NCI-H748 treated with DMSO at 0.1 percent for 48 hours (cell line): ENCODE measurements at regions not wholly inside any gene's neighbourhood (a gene's known extent, or its start where the extent isn't known, plus 50 kb on each side); places are given as distances from the start of the nearest gene placed in this dataset.
"Not testable (repeated sequence)": the region's sequence is repeated elsewhere in the genome, so short reads cannot be mapped to it uniquely, and the experiment has no call there.

ENCODE experiments used
- DNase-seq: peaks from one replicate; lab custom pipeline; 2025; lab: John Stamatoyannopoulos, UW

DNA sequence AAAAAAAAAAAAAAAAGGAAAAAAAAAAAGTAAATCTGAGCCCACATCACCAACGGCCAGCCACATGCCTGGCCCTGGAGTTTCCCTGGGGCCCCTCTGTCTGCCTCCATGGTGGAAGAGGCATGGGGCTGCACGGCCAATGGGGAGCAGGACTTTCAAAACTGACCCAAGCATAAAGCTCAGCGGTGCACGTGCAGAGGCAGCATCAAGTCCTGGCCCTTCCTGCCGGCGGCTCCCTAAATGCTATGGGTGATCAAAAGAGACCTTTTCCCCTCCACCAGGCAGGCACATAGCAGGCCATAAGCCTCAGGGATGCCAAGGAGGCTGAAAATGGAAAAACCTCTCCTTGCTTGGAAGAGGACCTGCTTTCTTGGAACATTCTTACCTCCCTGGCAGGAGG lies 94.3 kb downstream of the OAT start:
- DNase-seq, result no peak

DNA sequence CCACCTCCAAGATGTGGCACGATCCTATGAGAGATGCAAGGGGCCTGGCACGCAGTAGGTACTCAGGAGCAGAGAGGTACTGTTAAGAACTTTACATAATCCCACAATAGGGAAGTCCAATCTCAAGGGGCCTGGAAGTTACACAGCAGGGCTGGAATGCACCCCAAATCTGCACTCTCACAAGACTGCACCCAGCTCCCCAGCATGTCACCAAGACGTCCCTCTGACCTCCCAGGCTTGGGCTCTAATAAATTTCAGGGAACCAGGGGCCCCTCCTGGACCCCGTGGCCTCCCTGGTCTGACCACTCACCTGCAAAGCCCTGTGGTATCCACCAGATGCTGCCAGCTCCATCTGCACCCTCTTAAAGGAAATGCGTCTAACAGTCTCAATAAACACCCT lies 94.9 kb downstream of the OAT start:
- DNase-seq, result no peak

DNA sequence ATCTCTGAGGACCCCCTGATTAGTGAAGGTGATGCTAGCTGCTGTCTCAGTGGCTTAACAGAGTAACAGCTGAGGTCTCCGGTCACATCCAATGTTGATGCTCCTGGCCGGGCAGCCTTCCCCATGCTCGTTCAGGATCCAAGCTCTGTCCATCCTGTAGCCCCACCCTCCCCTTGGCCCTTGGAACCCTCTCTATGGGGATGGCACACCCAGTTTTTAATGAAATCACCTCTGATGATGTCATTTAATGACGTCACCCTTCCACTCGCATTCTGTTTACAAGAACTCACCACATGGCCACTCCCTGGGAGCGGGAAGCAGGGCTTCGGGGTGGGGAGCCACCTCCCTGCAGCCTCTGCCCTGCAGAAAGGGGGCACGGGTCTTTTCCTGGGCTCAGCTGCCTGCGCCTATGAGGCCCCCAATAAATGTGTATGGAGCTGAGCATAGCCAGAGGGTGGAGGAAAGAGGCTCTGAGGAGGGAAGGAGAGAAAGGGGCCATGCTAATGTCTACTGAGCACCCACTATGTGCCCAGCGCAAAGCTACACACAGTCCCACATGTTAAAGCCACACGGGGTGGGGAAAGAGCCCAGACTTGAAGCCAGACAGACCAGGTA lies 95.5 kb downstream of the OAT start:
- DNase-seq, result no peak

DNA sequence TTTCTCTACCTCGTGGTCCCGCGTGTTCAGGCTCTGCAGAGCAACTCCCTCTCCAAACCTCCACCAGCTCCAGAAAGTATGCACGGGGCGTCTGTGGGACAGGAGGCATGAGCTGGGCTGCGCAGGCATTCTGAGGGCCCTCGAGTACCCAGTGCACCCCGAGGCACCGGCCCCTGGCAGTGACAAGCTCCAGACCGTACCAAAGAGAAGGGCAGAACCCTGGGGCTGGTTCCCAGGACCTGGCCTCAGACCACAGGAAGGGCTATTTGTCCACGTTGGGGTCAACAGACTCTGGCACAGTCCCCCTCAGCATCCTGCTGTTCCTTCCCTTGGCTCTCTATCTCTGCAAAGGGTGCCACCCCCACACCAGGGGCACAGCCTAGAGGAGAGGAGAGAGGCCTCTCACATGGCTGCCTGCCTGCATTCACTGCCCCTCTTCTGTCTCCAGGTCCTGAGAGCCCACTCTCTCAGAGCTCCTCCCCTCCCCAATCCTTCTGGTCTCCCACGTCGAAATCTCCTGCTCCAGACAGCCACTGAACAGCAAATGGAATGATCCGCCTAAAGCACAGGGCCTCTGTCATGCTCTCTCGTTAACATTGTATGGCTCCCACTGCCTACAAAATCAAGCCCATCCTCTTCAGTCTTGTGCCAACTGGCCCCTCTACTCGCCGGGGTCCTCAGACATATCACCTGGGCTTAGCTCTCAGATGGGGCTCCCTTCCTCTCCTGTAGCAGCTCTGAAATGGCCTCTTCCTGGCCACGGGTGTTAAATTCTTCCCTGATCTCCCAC lies 96.3 kb downstream of the OAT start:
- DNase-seq, result no peak

DNA sequence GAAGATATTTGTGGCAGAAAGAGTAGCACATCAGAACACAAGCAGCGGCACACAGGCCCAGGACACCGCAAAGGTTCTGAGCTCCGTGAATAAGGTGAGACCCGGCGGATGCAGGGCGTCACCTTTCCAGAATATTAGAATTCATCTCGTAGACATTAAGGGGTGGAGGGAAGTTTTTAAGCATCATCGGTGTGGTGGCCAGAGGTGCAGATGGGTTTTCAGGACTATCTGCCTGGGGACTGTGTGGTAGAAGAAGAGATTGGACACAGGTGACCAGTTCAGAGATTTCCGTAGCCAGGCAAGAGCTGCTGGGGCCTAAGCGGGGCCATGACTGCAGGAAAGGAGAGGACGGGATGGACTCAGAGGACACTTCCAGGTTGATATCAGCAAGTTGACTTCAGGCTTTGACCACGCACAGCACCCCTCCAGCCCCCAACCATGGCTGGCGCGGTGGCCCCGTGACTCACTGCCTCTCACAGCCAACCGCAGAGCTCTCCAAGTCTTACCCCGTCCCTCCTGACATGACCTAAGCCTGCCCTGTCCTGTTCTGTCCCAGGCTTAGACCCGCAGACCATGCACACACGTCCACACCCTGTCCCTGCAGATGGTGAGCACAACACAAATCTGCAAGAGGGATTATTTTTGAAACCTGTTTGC lies 97.2 kb downstream of the OAT start:
- no peak for DNase-seq

DNA sequence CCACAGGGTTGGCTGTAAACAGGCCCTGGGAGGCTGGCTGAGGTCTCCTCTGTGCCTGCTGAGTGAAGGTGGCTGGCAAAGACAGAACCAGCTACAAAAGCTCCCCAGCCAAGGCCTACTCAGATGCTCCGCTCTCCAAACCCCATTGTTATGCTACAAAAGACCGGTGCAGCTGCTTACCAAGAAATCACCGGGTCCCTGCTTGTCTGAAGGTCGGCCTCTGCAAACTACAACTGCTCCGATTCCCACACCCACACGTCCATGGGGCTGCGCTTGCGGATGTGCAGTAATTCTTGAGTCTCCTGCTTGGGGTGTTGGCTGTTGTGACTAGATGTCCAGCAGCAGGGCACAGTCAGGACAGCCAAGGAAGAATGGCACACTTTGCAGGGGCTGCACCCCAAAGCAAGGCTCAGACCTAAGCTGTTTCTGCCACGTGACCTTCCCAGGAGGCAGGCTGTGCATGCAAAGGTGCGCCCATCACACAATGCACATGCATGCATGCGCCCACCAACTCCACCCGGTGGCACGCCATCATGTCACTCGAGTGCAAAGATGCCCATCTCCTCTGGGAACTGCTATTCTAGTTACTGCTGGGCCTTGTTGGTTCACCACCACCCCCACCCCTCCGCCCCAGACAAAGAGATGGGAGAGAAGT lies 97.8 kb downstream of the OAT start:
- DNase-seq, result no peak

DNA sequence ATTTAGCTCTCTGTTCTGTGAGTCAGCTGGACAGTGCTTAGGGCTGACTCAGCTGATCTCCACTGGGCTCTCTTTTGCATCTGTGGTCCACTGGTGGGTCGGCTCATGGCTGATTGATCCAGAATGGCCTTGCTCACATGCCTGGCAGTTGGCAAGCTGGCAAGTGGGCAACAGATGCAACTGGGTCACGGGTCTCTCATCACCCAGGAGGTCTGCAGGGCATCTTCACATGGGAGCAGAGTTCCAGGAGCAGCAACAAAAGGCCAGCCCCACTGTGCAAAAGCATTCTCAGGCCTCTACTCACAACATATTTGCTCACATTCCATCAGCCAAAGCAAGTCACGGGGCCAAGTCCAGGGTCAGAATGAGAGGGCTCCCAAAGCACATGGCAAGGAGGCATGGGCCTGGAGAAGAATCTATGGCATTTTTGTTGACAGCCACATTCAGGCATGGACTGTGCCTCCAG lies 98.8 kb downstream of the OAT start:
- DNase-seq, result no peak

DNA sequence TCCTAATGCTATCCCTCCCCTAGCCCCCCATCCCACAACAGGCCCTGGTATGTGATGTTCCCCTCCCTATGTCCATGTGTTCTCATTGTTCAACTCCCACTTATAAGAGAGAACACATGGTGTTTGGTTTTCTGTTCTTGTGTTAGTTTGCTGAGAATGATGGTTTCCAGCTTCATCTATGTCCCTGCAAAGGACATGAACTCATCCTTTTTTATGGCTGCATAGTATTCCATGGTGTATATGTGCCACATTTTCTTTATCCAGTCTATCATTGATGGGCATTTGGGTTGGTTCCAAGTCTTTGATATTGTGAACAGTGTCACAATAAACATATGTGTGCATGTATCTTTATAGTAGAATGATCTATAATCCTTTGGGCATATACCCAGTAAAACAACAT lies 99.2 kb downstream of the OAT start:
- not testable (repeated sequence) for DNase-seq

DNA sequence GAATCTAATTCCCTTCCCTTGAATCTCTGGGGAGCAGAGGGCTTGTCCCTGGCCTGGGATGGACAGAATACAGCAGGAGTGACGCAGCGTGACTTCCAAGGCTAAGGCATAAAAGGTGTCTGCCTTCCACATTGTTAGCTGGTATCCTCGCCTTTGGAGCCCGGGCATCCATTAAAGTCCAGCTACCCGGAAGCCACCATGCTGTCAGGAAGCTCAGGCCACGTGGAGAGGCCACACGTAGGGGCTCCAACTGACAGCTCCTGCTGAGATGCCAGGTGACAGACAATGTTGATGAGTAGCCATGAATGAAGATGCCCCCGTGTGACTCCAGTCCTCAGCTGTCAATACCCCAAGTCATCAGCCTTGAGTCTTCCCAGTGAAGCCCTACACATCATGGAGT lies 99.9 kb downstream of the OAT start:
- DNase-seq, result no peak

DNA sequence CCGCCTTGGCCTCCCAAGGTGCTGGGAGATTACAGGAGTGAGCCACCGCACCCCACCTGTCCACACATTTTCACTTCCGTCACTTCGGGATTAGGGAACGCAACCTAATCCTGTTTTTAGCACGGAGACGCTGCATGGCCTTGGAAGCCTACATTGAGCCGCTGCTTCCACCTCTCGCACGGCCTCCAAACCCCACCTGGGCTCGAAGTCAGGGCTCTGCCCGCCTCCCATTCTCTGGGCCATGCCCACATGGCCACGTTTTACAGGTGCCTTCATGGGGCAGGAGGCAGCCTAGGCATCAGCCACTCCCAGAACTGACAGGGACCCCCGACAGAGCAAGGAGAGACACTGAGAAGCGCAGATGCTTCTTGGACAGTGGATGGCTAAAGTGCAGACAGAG lies 100.6 kb downstream of the OAT start:
- DNase-seq, result no peak

DNA sequence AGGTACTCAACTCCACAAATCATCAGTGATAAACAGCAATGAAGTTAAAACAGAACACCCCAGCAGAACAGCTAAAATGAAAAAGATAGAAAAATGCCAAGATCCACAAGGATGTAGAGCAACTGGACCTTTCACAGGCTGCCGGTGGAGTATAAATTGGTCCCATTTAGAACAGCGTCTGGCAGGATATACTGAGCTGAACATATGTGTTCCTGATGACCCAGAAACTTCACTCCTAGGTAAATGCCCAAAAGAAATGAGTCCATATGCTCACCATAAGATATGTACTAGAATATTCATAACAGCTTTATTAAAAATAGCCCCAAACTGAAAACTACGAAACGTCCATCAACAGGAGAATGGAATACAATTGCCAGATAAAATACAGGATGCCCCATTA lies 102.4 kb downstream of the OAT start:
- DNase-seq, result no peak

DNA sequence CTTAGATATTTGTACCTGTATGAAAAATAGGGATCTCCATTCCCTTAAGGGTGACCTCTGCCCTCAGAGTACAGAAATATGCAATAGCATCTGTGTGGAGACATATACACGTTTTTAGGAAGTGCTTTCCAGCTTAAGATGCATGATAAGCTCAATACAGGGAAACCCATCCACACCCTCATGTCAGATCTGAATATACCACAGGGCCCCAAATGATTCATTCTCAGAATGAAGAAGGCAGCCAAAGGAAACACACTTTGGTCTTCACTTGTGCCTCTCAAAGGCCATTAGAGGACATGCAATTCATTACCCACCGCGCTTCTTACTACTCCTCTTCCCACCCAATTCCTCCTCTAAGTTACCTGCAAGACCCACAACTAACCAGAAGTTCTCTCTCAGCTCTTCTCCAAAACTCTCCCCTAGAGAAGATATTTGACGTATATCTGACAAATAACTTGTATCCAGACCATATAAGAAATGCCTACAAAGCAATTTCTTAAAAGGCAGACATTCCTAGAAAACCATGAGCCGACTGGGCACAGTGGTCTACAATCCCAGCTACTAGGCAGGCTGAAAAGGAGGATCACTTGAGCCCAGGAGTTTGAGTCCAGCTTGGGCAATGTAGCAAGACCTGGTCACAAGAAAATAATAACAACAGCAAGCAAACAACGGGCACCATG lies 103.0 kb downstream of the OAT start:
- no peak for DNase-seq

DNA sequence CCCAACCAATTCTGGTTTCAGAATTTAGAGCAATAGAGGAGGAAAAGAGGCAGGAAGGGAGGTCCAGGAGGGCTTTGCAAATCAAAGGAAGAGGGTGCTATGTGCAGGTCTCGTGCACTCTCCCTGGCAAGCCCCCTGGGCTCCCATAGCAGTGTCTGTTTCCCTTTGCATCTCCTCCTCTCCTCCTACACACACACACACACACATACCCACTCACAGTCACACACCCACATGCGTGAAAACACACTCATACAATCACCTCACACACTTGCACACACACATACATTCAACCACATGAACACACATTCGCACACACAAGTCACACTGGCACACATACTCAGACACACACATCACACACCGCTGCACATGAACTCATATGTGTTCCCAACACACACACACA lies 105.3 kb downstream of the OAT start:
- no peak for DNase-seq

DNA sequence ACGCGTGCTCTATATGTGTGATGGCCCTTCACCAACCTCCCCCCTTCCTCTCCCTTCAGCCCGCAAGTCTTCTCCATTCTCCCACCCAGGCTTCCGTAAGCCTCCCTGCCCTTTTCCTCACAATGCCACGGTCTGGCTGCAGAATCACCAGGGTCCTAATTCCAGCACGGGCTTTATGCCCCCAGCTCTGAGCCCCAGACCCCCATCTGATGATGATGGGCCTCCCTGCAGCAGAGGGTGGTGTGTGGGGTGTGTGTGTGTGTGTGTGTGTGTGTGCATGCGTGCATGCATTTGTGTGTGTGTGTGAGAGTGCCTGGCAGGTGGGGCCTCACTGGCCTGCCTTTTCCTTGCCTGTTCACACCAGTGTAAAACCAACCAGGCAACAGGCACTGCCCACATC lies 109.9 kb downstream of the OAT start:
- DNase-seq, result no peak

DNA sequence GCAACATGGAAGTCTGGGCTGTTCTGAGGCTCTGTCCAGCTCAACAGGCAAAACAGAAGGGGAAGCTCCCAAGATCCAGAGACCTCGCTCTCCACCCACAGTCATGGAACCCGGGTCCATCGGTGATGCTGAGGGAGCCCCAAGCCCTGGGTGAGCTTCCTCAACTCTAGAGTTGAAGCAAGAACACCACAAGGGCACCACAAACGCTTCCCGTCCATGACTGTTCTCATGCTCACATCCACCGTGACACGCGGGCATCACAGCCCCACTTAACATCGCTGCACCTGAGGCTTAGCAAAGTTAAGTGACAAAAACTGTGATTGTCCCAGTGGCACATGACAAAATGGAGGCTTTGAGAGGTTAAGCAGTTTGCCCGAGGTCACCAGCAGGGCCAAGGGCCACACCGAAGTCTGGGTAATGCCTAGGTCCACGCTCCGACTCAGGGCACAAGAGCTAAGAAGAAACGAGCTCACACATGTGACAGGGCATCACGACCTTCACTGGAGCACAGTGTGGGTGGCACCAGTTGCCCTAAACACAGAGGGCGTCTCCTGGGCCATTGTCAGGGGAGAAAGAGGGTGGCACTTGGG lies 110.6 kb downstream of the OAT start:
- no peak for DNase-seq

DNA sequence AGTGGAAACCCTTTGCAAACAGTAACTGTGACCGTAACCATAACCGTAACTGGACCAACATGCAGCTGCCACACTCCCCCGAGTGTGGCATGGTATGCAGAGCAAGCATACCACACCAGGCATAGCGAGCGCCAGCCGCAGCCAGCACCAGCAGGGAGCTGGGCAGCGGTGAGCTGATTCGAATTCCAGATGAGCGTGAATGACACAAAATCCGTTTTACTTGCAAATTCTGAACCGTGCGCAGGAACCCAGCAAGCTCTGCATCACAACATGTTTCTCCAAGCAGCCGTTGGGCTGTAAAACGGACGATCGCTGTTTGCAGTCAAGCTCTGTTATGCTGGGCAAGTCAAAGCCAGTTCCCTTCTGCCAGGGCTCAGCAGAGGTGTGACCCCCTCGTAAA lies 111.1 kb downstream of the OAT start:
- no peak for DNase-seq

DNA sequence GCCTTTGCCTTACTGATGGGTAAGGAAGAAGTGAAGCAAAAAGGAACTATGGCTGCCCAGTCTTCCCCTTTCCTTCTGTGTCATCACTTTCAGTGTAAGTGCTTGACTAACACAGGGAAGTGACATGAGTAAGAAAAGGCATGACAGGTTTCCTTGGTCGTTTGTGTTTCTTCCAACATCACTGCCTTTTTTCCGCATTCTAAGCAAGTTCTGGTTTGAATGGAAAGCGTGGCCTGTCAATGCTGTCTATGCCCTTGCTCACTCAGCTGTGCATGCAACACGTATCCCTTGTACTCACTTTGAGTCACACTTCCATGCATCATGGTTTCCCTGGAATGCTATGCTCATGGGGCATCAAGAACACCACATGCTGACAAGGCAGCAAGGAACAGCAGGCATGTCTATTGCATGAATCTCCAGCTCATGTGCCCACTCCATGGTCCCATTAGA lies 111.8 kb downstream of the OAT start:
- no peak for DNase-seq

DNA sequence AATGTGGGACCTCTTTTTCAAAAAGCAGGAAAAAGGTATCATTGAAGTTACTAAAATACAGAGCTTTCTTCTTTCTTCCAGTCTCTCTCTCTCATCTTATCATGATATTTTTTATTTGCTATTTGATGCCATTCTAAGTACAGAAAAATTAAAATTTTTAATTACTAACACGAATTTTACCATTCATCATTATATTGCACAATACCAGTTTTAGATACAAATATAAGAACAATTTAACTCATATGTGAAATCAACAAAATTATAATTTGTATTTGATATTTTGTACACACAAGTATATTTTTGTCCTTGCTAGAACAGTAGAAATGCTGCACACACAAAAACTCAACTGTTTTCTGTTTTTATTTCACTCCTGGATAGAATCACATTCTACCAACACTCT lies 112.2 kb downstream of the OAT start:
- no peak for DNase-seq

DNA sequence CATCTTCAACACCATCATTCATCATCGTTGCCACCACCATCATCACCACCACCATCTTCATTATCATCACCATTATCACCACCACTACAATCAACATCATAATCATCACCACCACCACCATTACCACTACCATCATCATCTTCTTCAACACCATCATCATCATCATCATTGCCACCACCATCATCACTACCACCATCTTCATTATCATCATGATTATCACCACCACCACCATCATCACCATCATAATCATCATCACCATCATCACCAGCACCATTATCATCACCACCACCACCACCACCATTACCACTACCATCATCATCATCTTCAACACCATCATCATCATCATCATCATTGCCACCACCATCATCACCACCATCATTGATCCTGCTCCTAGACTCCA lies 112.7 kb downstream of the OAT start:
- DNase-seq, result no peak

DNA sequence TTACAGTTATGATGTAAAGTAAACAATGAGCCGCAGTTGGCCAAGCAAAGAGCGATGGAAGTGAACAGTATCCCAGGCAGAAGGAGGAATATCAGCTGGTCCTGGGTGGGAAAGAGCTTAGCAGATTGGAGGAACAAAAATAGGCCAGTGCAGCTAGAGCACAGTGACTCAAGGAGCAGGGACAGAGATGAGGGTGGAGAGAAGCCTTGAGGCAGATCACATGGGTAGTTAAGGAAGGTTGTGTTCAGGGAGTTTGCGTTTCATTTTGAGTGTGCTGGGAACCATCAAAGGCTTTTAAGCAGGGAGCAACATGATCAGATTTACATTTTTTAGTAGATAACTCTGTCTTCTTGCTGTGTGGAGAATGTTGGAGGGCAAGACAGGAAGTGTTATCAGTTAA lies 113.6 kb downstream of the OAT start:
- no peak for DNase-seq

DNA sequence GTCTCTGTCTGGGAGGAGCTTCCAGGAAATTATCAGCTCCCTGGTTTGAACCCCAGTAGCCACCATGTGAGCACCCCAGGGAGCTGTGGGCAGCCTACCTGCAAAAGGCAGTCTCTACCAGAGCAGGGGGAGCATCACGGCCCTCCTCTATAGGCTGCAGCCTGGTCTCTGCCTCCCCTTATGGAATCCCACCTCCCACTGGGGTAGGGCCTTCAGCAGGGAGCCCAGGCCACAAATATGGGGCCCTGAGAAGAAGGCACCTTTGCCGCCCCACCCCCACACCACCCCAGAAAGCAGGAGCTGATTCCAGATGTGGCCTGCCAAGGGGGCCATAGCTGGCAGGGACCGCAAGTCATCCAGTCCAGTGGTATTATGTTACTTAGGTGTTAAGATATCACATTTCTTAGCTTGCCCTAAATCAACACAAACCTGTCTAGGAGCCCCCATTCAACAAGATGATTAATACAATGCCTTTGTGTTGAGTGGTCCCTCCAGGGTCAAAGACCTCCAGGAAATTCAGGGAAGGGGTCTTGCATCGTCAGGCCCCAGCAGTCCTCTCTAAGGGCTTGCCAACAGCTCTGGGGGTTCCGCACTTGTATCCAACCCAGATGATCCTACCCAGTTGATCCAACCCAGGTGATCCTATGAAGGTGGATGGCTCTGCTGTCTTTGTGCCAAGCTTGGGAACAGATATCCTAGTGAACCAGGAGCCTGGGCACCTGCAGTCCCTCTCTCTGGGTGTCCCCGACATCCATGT lies 114.9 kb downstream of the OAT start:
- DNase-seq, result no peak
